HepG2 (cell line): ENCODE measurements at regions not wholly inside any gene's neighbourhood (a gene's known extent, or its start where the extent isn't known, plus 50 kb on each side); places are given as distances from the start of the nearest gene placed in this dataset.

Source experiments
- ATAC-seq: fragments of 200-7000 bp; cut with Tn5 transposase; 3 replicates; pipeline ENCODE4 v1.9.1; 2020; ENCODE audit warnings: mild to moderate bottlenecking, moderate library complexity
- BruUV-seq: library from RNA; stranded (reverse); fragments of 400-500 nt; replicated peaks from 2 replicates; lab custom pipeline; 2021; lab: Mats Ljungman, UMichigan
- CTCF ChIA-PET: fragments of 300-600 bp; formaldehyde crosslinking; extraction: SDS; loops from one replicate; lab custom pipeline; 2021; ENCODE audit warnings: low total read pairs, inconsistent platforms, low intra/inter-chr PET ratio; lab: Yijun Ruan, JAX
- POLR2A ChIA-PET: fragments of 350-600 bp; sonication (Branson Sonifier 250); formaldehyde crosslinking; loops from one replicate; lab custom pipeline; 2020; ENCODE audit warnings: antibody characterized with exemption, inconsistent platforms; lab: Yijun Ruan, JAX
- DNase-seq: peaks from one replicate; pipeline ENCODE4 v3.0.0-alpha.2; 2015; ENCODE audit warnings: low spot score
- FAIRE-seq: peaks from 3 replicates; lab custom pipeline; 2011; peaks lifted over from hg19 to GRCh38; lab: Jason Lieb, UNC
- H2AFZ ChIP-seq: one replicate; pipeline ENCODE4 v1.6.1; 2011; ENCODE audit warnings: low read length, inconsistent platforms
- H3K27ac ChIP-seq: fragments of 300-600 bp; 3 replicates; pipeline ENCODE4 v1.8.0; 2011; ENCODE audit warnings: mixed run types, mild to moderate bottlenecking, mixed read lengths, low read length, inconsistent platforms; ENCODE audit not compliant: insufficient read depth; ENCODE audit errors: extremely low read length
- H3K27me3 ChIP-seq, 2 experiments: fragments of 200-600 bp in 1 of 2; 2 replicates in 1 of 2; 3 replicates in 1 of 2; pipeline versions ENCODE4 v1.6.0 to v1.8.0; 2011; ENCODE audit warnings: low read length in 2 of 2, mild to moderate bottlenecking in 2 of 2, moderate library complexity in 2 of 2, inconsistent platforms in 1 of 2; ENCODE audit not compliant: insufficient read depth in 2 of 2, control insufficient read depth in 1 of 2
- H3K36me3 ChIP-seq, 2 experiments: fragments of 200-600 bp in 1 of 2; replicated peaks in 1 of 2; 2 replicates in 1 of 2; 3 replicates in 1 of 2; pipeline versions ENCODE4 v1.5.1 to v1.8.0; 2011; ENCODE audit warnings: low read length in 2 of 2, inconsistent platforms in 1 of 2; ENCODE audit not compliant: insufficient read depth in 2 of 2, control insufficient read depth in 1 of 2
- H3K4me1 ChIP-seq: 2 replicates; pipeline ENCODE4 v1.5.1; 2012; ENCODE audit warnings: low read length, inconsistent platforms; ENCODE audit not compliant: insufficient read depth
- H3K4me2 ChIP-seq: 2 replicates; pipeline ENCODE4 v1.6.0; 2011; ENCODE audit warnings: low read depth, low read length, inconsistent platforms
- H3K4me3 ChIP-seq, 3 experiments: fragments of 200-600 bp in 1 of 3; sonication (generic), shearing (Covaris generic) in 1 of 3; replicated peaks in 1 of 3; 2 replicates each; pipeline ENCODE4 v1.5.1; 2011 to 2016; ENCODE audit warnings: low read length in 3 of 3, inconsistent platforms in 2 of 3, low read depth in 2 of 3, mild to moderate bottlenecking in 2 of 3, control low read depth in 1 of 3, mixed read lengths in 1 of 3; ENCODE audit not compliant: insufficient read depth in 1 of 3
- H3K79me2 ChIP-seq: one replicate; pipeline ENCODE4 v1.6.1; 2011; ENCODE audit warnings: low read length, inconsistent platforms; ENCODE audit not compliant: insufficient read depth
- H3K9ac ChIP-seq: 2 replicates; pipeline ENCODE4 v1.6.0; 2011; ENCODE audit warnings: mild to moderate bottlenecking, low read depth, low read length, inconsistent platforms; ENCODE audit not compliant: insufficient read depth
- H3K9me3 ChIP-seq: 2 replicates; pipeline ENCODE4 v1.5.1; 2012; ENCODE audit warnings: mild to moderate bottlenecking, low read length
- H4K20me1 ChIP-seq: 2 replicates; pipeline ENCODE4 v1.6.0; 2011; ENCODE audit warnings: inconsistent platforms, mild to moderate bottlenecking, low read length, moderate library complexity; ENCODE audit not compliant: insufficient read depth
- AHR ChIP-seq: IDR thresholded peaks from 2 replicates; pipeline ENCODE4 v1.6.1; 2018; ENCODE audit warnings: missing genetic modification reagents, missing compliant biosample characterization
- DZIP1 ChIP-seq: sonication (generic); formaldehyde crosslinking; IDR thresholded peaks from 2 replicates; pipeline ENCODE4 v1.5.0; 2020; ENCODE audit warnings: mild to moderate bottlenecking, missing genetic modification reagents
- ELF1 ChIP-seq: sonication (generic); formaldehyde crosslinking; IDR thresholded peaks from 2 replicates; pipeline ENCODE4 v1.4.0; 2020; ENCODE audit warnings: missing genetic modification reagents
- ELF3 ChIP-seq: IDR thresholded peaks from 2 replicates; pipeline ENCODE4 v1.6.1; 2016; ENCODE audit warnings: missing genetic modification reagents, missing compliant biosample characterization
- KDM2A ChIP-seq: sonication (generic); formaldehyde crosslinking; IDR thresholded peaks from 2 replicates; pipeline ENCODE4 v1.4.0; 2020; ENCODE audit warnings: low read depth, missing genetic modification reagents, borderline replicate concordance
- PHF20 ChIP-seq: sonication (generic); formaldehyde crosslinking; IDR thresholded peaks from 2 replicates; pipeline ENCODE4 v1.5.0; 2020; ENCODE audit warnings: mild to moderate bottlenecking, missing genetic modification reagents
- TEAD3 ChIP-seq: optimal IDR thresholded peaks from 2 replicates; pipeline ENCODE3; 2016; ENCODE audit warnings: borderline replicate concordance
- TRIM22 ChIP-seq: fragments of 450-650 bp; IDR thresholded peaks from 2 replicates; pipeline ENCODE4 v1.6.1; 2017
- ZNF350 ChIP-seq: sonication (generic); formaldehyde crosslinking; IDR thresholded peaks from 2 replicates; pipeline ENCODE4 v1.4.0; 2020; ENCODE audit warnings: mild to moderate bottlenecking, low read depth, missing genetic modification reagents, borderline replicate concordance
- ZNF572 ChIP-seq: sonication (generic); formaldehyde crosslinking; IDR thresholded peaks from 2 replicates; pipeline ENCODE4 v1.5.1; 2020; ENCODE audit warnings: mild to moderate bottlenecking, missing genetic modification reagents
- ZNF609 ChIP-seq: sonication (generic); formaldehyde crosslinking; IDR thresholded peaks from 2 replicates; pipeline ENCODE4 v1.4.0; 2020; ENCODE audit warnings: mild to moderate bottlenecking, missing genetic modification reagents, borderline replicate concordance
- ZNF768 ChIP-seq: sonication (generic); formaldehyde crosslinking; IDR thresholded peaks from 2 replicates; pipeline ENCODE4 v1.4.0; 2020; ENCODE audit warnings: missing genetic modification reagents
- WGBS: methylation state at CpG from one replicate; pipeline ENCODE4 v1.1.6; 2017; ENCODE audit warnings: low lambda C conversion rate; 5-methylcytosine and 5-hydroxymethylcytosine counted together
- in situ Hi-C: cut with HindIII; loops from 2 replicates; pipeline ENCODE4 v1.10.0; 2017; ENCODE audit warnings: low pct_unique_long_range_greater_than_20kb; ENCODE audit not compliant: extremely low pct_ligation_motif_present
- intact Hi-C: fragments of 100-400 bp; cut with micrococcal nuclease; formaldehyde crosslinking; loops from one replicate; pipeline ENCODE4 v1.10.0; 2022; ENCODE audit not compliant: unreplicated experiment

- TF ChIP-seq DZIP1 (no peak), TRIM22 (no peak)
Measured at GRCh38 chr14:101709533-101709881, 52.0 kb upstream of the PPP2R5C start (continued).

- intact Hi-C loops (loop anchor here (5.0 kb wide), 2 partner anchors 237 to 387 kb away; no protein-coding TSS in a partner anchor), in situ Hi-C loops (loop anchor here (5.0 to 25.0 kb wide), 2 partner anchors 47 to 377 kb away; partner anchors contain the start of gene HSP90AA1)
- peak overlapping the region; percentile 62 for H3K4me2 ChIP-seq
- ATAC-seq (peak; percentile 2; the same call in 2 of the 3 replicates), FAIRE-seq (no peak), DNase-seq (peak; percentile 39)
- H3K4me1 ChIP-seq, result peaks cover 53% of the 10 kb centered on the region
- CTCF ChIA-PET, result no interaction called here
- BruUV-seq, result no TSS peak
- H3K4me3 ChIP-seq, result peak overlapping the region in 1 of 3 experiments; percentile 30; a peak in 1 of 6 replicates
- no peaks in the 10 kb centered on the region for H3K9me3 ChIP-seq
- H4K20me1 ChIP-seq, result no peaks in the 10 kb centered on the region
- H3K9ac ChIP-seq, result 0 out of 2 replicates have a peak overlapping the region, but pooled peaks have one; percentile 24
- no peaks in the 10 kb centered on the region for H3K36me3 ChIP-seq
- POLR2A ChIA-PET, result interaction anchor here (1.5 kb wide), 1 partner anchor 21 kb away, joined by 4 read pairs; no protein-coding TSS in a partner anchor
- H2AFZ ChIP-seq, result no peak overlapping the region
- 13% methylated on average over 8 of the region's 10 CpGs for WGBS
- H3K27ac ChIP-seq, result no peak overlapping the region
- H3K27me3 ChIP-seq, result no peaks in the 10 kb centered on the region
- H3K79me2 ChIP-seq, result no peaks in the 10 kb centered on the region
- TF ChIP-seq ELF3 (CRISPR knock-in tag) (peak; percentile 65; the same call in 1 of the 2 replicates), ZNF768 (CRISPR knock-in tag) (peak; percentile 85), ZNF572 (CRISPR knock-in tag) (no peak), ZNF350 (0 out of 2 replicates have a peak, but pooled peaks have one; percentile 18), AHR (no peak), KDM2A (CRISPR knock-in tag) (peak; percentile 14; the same call in 1 of the 2 replicates), TEAD3 (no peak), PHF20 (CRISPR knock-in tag) (peak; percentile 29; the same call in 1 of the 2 replicates), ELF1 (CRISPR knock-in tag) (peak; percentile 45), ZNF609 (CRISPR knock-in tag) (0 out of 2 replicates have a peak, but pooled peaks have one; percentile 37)
Measured at GRCh38 chr14:101709962-101710931, 51.3 kb upstream of the PPP2R5C start.
